Stimulated activated CD4-positive, alpha-beta T cell treated with anti-CD3 and anti-CD28 coated beads, Interleukin-12 subunit alpha, Interleukin-12 subunit beta, amount 100 ng/mL, for 48 hours (primary cell): ENCODE measurements at regions not wholly inside any gene's neighbourhood (a gene's known extent, or its start where the extent isn't known, plus 50 kb on each side); places are given as distances from the start of the nearest gene placed in this dataset.
"Not testable (repeated sequence)": the region's sequence is repeated elsewhere in the genome, so short reads cannot be mapped to it uniquely, and the experiment has no call there.

Experiments
- DNase-seq, 3 donors: peaks; one replicate each; pipeline ENCODE4 v3.0.0-alpha.2; 2020; ENCODE audit warnings: low read depth in 2 of 3, low spot score in 1 of 3

DNA sequence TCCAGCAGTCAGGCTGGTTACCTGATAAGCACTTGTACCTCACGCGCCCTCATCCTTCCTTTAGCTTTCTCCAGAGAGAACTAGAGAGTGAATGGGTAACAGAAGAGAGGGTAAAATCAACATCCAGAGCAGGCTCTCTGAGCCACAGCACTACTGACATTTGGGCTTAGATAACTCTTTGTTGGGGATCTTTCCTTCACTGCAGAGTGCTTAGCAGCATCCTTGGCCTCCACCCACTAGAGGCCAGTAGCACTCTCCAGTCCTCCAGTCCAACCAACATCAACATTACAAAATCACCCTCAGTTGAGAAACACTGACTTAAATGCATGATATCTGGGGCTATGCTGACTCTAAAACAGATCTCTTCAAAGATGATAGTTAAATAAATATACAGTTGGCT is 220.7 kb downstream of the TACR3 start:
- no peak for DNase-seq

DNA sequence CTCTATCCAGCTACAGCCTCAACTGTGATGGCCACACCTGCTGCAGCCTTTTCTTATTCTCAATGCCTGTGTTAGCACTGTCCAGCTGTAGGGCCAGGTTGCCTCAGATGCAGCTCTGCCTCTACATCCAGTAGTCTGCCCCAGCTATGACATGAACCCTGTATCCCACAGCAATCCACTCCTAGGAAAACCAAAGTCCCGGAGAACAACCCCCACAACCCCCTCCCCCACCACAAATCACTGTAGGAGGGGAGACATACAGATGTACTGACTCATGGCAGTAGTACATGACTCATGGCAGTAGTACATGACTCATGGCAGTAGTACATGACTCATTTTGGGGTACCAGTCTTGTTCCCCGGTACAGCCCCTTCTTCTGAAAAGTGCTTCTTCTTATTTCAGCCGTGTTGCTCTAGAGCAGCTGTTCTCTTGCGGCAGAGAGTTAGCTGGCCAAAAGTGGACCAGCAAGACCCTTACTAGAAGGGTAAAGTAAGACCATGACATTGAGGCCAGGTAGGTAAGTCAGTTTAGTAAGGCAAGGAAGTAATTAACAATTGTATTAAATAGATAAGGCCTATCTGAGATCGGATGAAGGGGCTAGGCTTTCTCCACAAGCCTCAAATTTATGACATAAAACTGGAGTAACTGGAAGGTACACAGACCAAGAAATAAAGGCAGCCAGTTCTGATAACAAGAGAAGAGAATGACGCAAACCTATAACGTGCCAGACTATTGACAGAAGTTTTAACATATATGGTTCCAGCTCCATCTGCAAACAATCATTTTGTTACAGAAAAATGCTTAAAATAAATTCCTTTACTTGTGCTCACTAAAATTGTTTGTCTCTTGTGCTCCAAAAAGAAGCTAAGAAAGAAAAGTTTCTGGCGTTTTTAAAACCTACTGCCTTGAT is 221.4 kb downstream of the TACR3 start:
- DNase-seq, result peak in 1 of 3 donors; percentile 0

DNA sequence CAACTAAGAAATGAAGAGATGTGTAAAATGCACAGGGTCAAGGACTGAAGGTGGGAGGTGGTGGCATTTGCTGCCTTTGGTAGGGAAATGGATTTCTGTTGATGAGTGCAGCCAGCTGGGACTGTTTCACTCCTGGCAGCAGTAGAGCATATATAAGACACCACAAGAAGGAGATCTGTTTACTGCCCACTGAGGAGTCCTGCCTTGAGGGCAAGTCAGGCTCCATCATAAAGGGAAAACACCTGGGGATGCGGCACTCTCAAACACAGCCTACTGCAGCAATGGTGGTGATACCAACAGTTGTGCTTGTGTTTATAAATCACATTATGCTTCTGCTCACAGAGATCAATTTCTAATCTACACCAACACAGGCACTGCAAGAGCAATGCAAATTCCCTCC is 222.1 kb downstream of the TACR3 start:
- DNase-seq, result no peak

DNA sequence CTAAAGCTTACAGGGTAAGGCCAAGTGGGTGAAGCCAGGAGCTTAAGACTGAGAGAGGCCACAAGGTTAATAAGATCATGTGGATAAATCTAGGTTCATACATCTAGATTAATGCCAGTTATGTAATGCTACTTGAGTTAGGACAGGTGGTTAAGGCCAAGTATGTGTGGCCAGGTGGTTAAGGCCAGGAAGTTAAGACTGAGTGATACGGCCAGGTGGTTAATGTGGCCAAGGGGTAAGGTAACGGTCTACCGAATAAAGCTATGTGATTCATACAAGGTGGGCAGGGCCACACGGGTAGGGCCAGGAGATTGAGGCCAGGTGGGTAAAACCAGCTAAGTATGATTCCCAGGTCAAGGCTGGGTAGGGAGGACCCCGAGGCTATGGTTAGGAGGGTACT is 223.0 kb downstream of the TACR3 start:
- no peak for DNase-seq

DNA sequence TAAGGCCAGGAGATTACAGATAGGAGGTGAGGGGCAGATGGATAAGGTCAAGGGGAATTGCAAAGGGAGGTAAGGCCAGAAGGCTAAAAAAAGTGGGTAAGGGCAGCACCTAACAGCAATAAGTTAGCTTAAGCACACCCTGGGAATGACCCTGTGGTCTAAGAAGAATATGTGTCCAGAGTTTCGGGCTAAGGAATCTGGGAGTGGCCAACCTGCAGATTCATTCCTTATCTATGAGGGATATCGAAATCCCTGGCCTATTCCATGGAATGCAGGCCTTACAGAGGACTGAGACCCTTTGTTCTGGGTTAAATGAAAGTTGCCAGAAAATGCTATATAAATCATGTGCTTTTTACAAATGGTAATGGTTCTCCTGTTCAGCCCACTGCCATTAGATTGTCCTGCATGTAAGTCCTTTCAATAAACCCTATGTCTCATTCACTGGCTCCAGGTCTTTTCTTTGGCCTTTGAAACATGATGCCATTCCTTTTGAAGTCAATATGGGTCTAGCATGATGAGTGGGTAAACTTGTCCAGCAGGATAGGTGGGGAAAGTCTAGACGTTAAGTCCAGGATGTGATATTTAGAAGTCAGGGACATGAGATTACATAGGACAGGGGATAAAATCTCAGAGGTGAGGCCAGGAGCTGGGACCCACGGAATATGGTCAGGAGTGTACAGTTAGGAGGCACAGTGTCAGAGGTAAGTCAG is 226.2 kb downstream of the TACR3 start:
- DNase-seq, result no peak

DNA sequence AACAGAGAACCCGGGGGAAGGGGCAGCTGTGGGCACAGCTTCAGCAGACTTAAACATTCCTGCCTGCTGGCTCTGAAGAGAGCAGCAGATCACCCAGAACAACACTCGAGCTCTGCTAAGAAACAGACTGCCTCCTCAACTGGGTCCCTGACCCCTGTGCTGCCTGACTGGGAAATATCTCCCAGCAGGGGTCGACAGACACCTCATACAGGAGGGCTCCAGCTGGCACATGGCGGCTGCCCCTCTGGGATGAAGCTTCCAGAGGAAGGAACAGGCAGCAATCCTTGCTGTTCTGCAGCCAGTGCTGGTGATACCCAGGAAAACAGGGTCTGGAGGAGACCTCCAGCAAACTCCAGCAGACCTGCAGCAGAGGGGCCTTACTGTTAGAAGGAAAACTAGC is 234.5 kb downstream of the TACR3 start:
- not testable (repeated sequence) for DNase-seq

DNA sequence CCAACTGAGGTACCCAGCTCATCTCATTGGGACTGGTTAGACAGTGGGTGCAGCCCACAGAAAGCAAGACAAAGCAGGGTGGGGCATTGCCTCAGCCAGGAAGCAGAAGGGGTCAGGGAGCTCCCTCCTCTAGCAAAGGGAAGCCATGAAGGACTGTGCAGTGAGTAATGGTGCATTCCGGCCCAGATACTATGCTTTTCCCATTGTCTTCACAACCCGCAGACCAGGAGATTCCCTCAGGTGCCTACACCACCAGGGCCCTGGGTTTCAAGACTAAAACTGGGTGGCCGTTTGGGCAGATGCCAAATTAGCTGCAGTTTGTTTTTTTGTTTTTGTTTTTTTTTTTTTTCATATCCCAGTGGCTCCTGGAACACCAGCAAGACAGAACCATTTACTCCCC is 235.3 kb downstream of the TACR3 start:
- DNase-seq, result no peak

DNA sequence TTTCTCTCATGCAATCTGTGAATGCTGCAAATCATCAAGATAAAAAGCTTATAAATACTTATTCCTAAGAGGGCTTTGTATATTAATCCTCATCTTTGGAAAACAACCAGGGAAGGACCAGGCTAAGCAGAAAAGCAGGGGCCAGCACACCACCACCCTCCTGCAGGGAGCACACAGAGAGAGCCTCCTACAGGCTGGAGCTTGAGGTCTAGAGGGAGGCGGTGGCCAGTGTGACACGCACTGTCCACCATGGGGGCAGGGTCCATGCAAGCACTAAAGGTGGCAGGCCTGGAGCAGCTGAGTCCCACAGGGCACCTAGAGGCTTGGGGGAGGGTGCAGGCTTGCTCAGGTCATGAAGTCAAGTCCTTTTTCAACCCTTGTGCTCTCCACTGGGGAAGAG is 236.9 kb downstream of the TACR3 start:
- DNase-seq, result no peak

DNA sequence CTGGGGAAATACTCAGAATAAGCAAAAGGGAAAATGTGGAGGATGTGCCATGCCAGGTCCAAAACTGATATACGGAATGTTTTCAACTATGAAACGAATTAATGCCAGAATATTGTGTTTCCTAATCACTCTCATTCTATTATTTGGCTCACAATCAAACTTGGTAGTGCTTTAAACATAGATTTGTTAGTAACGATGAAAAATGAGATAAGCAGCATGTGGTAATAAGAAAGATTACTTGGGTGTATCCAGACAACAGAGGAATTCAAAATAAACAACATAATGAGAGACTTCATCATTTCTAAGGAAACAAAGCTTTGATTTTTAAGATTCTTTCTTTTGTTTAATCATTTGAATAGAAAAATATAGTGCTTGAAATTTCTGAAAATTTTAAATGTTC is 237.3 kb downstream of the TACR3 start:
- no peak for DNase-seq

DNA sequence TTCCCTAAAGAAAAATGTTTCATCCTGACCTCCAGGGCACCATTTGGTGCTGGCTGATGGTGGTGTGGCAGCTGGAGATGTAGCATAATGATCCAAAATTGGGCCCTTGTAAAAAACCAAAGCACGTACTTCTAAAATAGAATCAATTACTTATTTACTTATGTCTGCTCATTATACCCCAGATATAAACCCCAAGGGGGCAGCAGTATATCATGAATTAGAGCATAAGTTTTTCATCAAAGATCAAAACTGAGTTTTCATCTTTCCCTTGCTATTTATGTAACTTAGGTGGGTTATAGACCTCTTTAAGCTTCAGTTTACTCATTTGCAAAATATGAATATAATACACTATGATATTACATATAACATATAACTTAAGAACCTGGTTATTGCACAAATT is 241.1 kb downstream of the TACR3 start:
- no peak for DNase-seq

DNA sequence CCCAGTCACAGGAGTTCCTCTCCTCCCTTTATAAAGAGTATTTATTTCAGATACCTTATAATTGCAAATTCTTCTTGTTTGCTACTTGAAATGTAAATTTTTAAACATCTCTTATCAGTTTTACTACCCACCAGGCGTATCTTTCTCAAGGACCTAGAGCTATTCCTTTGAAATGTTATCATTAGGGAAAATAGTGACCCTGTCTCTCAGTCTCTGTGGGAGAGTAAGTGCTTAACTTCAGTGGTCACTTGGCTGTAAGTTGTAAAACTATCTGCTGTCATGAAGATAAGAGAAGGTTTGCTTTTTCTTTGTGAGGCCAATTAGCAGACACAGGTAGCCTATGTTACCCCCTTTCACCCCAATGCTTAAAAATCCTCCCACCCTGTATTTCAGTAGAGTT is 241.6 kb downstream of the TACR3 start:
- no peak for DNase-seq

DNA sequence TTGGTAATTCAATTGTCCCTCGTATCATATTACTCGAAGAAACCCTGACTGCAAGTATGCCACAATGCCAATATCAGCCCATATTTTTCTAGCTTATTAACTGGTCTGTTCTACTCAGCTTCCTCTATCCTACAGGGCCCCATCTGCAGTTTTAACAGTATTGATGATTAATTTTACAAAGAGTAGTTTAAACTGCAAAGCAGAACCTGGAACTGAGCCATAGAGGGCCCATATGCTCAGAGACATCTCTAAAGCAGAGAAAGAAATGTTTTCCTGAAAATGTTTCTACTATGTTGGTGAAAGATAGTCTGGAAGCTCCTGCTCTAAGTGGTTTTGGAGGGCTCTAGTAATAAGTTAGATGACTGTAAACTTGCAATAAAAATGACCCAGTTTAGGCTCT is 259.4 kb upstream of the CENPE start:
- DNase-seq, result no peak

DNA sequence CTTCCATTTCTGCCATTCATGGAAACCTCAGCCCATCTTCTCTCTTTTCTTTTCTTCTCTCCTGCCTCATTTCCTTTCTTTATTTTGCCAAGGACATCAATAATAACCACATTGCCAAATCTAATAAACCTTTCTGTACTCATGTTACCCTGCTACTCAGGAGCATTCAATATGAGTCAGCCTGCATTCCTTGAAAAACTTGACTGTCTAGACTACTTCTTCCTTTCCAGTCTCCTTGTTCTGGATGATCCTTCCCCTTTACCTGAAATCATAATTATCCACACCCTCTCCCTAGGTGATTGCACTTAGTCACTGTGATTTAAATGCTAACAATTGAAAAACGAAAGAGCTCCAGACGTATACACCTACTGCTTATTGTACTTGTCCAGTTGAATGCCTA is 253.2 kb upstream of the CENPE start:
- DNase-seq, result no peak

DNA sequence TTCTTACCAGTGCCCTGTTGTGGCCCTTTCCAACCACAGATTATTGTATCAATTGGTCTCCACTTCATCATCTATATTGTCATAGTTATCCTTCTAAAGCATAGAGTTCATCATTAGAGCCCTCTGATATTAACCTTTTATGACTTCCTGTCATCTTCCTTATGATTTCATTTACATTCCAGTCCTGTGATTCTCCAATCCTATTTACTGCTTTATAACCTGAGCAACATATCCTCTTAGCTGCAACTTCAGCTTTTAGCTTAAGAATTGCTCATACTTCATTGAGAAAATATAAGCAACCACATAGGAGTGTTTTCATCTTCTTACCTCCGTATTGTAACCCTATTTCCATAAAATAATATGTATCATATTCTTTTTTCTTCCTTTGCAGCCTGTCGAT is 252.6 kb upstream of the CENPE start:
- no peak for DNase-seq

DNA sequence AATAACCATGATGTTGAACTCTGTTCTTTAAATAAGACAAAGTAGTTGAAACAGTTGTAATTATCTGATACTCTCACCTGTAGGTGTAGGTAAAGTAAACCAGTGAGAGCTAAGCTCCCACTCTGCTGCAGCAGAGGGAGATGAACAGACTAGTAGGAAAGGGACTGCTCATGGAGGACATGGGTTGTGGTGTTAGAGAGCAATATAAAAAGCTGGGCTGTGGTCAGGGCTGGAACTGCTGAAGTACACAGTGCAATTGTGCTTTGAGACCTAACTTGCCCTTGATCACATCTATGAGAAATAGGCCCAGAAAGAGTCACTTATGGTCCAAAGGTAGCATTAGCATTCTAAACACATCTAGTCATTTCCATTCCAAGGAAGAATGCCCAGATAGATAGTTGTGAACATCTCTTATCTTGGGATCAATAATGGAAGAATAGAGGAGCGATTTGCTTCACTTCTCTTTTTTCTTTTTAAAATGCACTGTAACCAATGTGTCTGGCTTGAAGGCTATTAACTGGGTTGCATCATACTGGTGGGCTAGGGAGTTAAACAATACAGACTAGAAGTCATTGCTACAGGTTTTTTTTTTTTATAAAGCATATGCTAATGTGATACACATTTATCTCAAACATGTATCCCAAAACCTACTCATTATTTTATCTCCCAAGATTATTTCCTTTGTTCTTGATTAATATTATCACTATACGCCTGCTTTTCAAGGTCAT is 251.3 kb upstream of the CENPE start:
- DNase-seq, result no peak

DNA sequence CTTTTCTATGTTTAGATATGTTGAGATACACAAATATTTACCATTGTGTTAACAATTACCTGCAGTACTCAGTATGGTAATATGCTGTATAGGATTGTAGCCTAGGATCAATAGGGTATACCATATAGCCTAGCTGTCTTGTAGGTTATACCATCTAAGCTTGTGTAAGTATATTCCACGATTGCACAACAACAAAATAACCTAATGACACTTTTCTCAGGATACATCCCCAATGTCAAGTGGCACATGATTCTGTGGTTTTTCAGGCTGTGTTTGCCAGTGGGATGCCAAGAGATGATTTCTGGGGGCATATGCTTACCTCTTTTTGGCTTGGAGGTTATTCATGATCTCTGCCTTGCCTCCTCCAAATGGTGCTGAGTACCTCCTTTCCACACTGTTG is 247.2 kb upstream of the CENPE start:
- no peak for DNase-seq

DNA sequence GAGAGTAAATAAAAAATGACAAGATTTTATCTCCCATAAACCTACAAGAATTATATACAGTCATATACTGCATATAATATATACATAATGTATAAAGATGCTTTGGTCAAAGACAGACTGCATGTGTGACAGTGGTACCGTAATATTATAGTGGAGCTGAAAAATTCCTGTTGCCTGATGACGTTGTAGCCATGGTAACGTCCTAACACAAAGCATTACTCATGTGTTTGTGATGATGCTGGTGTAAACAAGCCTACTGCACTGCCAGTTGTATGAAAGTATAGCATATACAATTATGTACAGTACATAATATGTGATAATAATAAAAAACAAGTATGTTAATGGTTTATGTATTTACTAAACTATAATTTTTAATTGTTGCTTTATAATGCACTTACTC is 245.2 kb upstream of the CENPE start:
- no peak for DNase-seq

DNA sequence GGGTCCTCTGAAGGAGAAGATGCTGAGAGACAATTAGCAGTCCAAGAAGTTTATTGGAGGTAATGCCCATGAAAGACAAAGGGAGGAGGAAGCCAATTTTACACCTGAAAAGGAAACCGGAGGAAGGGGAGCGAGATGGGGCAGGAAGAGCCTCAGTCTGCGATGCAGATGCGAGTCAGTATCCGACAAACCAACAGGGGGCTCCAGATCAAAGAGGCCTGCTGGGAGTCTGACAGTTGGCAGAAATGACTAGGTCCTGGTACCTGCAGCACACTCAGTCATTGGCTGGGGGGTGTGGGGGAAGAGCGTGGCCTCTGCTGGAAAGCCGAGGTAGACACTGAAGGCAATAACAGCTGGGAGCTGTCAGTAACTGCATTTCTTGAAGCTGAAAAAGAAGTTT is 231.1 kb upstream of the CENPE start:
- peak in 1 of 3 donors; percentile 2 for DNase-seq

DNA sequence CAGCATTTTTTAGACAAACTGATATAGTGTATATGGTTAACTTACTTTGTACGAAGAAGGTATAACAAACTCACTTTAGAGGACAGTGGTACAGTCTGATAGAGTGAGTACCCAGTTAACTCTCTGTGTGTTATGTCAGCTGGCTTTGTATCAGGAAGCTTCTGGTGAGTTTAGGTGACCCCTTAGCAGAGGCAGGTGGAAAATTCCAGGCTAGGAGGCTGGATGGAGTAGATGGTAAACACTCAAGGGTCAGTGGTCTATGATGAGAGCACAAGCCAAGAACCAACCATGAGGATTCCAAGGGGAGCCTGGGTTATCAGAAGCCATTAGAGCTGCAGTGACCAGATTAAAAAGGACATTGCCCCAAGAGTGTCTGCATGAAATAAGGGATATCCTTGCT is 227.3 kb upstream of the CENPE start:
- DNase-seq, result no peak

DNA sequence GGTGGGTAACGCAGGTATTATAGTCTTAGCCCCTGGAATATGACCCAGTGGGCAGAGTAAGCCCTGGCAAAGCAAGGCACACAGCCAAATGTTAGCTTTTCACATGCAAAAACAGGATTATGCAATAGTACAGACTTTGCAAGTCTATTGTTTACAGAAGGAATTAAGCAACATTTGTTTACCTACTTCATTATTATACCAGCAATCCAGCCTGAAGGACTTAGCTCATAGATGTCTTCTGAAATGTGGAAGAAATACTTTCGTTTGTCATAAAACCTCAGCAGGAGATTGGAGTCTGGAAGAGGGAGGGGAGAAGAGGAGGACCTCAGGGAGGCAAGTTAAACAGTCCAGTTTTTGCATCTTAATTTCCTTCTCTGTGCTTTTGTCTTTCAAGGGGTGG is 226.7 kb upstream of the CENPE start:
- DNase-seq, result no peak

DNA sequence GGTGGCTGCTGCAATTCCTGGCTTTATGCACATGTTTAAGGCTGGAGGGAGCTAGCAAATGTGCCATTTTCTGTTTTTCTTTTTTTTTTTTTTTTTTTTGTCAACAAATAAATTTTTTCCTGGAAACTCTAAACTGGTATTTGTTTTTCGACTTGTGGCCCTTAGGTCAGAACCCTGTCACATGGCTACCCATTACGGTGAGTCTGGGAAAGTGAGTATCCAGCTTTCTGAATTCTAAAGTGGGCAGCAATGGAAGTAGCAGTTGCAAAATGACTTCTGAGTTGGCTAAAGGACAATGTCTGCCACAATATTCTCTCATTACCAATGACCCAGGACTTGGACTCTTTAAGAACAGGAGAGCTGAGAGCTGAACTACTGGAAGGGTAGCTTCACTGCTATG is 225.1 kb upstream of the CENPE start:
- no peak for DNase-seq
